ENCODE measurements at regions not wholly inside any gene's neighbourhood (a gene's known extent, or its start where the extent isn't known, plus 50 kb on each side); places are given as distances from the start of the nearest gene placed in this dataset.

DNA sequence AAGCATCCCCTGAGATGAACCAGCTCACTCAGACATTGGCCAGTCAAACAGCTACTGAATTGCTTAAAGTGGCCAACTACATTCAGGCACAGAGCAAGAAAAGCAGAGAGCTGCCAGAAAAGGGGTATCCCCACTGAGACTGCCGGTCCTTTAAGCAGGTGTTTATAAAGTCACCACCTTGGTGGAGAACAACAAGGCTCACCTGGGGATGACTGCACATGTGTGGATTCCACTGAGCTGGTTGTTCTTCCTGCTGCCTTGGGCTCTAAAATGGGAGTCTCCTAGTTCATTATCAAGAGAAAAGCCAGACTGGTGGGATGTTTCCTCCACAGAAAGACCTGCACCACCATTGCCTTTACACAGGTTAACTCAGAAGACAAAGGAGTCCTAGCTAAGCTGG lies 51.8 kb upstream of the IPO5 start:
- H3K9me3 ChIP-seq (replicated peaks; ENCODE audit: control insufficient read depth, insufficient read depth, low read depth, low read length), result no peaks in the 10 kb centered on the region
- intact Hi-C loops (cut with micrococcal nuclease), result no loop called here
- FAIRE-seq (no peak), ATAC-seq (no peak), DNase-seq (ENCODE audit: extremely low read depth in 1 of 4, low spot score in 3 of 4) (no peak)
- no TSS peak for BruUV-seq (replicated peaks)
- no peak overlapping the region for H3K4me2 ChIP-seq (ENCODE audit: insufficient read depth, low read length)
- no peaks in the 10 kb centered on the region for H3K27me3 ChIP-seq (ENCODE audit: control insufficient read depth in 2 of 2, insufficient read depth in 2 of 2, low read length in 2 of 2)
- in situ Hi-C loops (cut with MboI), result no loop called here
- no peaks in the 10 kb centered on the region for H3K79me2 ChIP-seq (ENCODE audit: control insufficient read depth, insufficient read depth, low read length)
- ChIA-PET CTCF (ENCODE audit: low intra/inter-chr PET ratio) (no interaction called here), POLR2A (interaction anchor here (1.4 kb wide), 1 partner anchor 46 kb away, joined by 3 read pairs; no protein-coding TSS in a partner anchor)
- H3K27ac ChIP-seq (ENCODE audit: extremely low read depth, low read depth, low read length), result no peak overlapping the region
- no peaks in the 10 kb centered on the region for H4K20me1 ChIP-seq (replicated peaks; ENCODE audit: control insufficient read depth, insufficient read depth, low read length)
- no peak overlapping the region for H2AFZ ChIP-seq (ENCODE audit: low read depth, low read length)
- H3K9ac ChIP-seq (ENCODE audit: insufficient read depth in 1 of 2, low read depth in 2 of 2, low read length in 2 of 2), result no peak overlapping the region
- no peaks in the 10 kb centered on the region for H3K36me3 ChIP-seq (ENCODE audit: control insufficient read depth, insufficient read depth, low read length)
- no peaks in the 10 kb centered on the region for H3K4me1 ChIP-seq (replicated peaks in 1 of 2; ENCODE audit: control insufficient read depth in 2 of 2, insufficient read depth in 2 of 2, low read length in 2 of 2)
- H3K9me1 ChIP-seq (ENCODE audit: control insufficient read depth, insufficient read depth, low read length), result no peaks in the 10 kb centered on the region
- WGBS (ENCODE audit: insufficient coverage, low coverage, missing lambda C conversion rate), result 0% methylated on average over 1 of the region's 1 CpG
- H3K4me3 ChIP-seq, result no peak overlapping the region
- TF ChIP-seq ERF (CRISPR knock-in tag; IDR thresholded peaks at IDR 0.05) (no peak), ZNF766 (CRISPR knock-in tag; conservative IDR thresholded peaks at IDR 0.05) (no peak), ZNF589 (CRISPR knock-in tag; IDR thresholded peaks at IDR 0.05; ENCODE audit: low read depth) (no peak), GTF2F1 (IDR thresholded peaks at IDR 0.05; ENCODE audit: low read depth, low read length) (no peak), JUND (IDR thresholded peaks at IDR 0.05; ENCODE audit: borderline replicate concordance, low read depth, low read length) (no peak), JUND (tag; IDR thresholded peaks at IDR 0.05; ENCODE audit: borderline replicate concordance, low read depth, low read length) (no peak), GATAD2A (IDR thresholded peaks at IDR 0.05) (no peak), HNRNPL (IDR thresholded peaks at IDR 0.05; ENCODE audit: low read depth, low read length) (no peak), ZNF324 (CRISPR knock-in tag; IDR thresholded peaks at IDR 0.05) (no peak), KAT7 (CRISPR knock-in tag; IDR thresholded peaks at IDR 0.05; ENCODE audit: borderline replicate concordance) (no peak), HDGF (IDR thresholded peaks at IDR 0.05) (no peak)
- TF ChIP-seq, protein P1, sequence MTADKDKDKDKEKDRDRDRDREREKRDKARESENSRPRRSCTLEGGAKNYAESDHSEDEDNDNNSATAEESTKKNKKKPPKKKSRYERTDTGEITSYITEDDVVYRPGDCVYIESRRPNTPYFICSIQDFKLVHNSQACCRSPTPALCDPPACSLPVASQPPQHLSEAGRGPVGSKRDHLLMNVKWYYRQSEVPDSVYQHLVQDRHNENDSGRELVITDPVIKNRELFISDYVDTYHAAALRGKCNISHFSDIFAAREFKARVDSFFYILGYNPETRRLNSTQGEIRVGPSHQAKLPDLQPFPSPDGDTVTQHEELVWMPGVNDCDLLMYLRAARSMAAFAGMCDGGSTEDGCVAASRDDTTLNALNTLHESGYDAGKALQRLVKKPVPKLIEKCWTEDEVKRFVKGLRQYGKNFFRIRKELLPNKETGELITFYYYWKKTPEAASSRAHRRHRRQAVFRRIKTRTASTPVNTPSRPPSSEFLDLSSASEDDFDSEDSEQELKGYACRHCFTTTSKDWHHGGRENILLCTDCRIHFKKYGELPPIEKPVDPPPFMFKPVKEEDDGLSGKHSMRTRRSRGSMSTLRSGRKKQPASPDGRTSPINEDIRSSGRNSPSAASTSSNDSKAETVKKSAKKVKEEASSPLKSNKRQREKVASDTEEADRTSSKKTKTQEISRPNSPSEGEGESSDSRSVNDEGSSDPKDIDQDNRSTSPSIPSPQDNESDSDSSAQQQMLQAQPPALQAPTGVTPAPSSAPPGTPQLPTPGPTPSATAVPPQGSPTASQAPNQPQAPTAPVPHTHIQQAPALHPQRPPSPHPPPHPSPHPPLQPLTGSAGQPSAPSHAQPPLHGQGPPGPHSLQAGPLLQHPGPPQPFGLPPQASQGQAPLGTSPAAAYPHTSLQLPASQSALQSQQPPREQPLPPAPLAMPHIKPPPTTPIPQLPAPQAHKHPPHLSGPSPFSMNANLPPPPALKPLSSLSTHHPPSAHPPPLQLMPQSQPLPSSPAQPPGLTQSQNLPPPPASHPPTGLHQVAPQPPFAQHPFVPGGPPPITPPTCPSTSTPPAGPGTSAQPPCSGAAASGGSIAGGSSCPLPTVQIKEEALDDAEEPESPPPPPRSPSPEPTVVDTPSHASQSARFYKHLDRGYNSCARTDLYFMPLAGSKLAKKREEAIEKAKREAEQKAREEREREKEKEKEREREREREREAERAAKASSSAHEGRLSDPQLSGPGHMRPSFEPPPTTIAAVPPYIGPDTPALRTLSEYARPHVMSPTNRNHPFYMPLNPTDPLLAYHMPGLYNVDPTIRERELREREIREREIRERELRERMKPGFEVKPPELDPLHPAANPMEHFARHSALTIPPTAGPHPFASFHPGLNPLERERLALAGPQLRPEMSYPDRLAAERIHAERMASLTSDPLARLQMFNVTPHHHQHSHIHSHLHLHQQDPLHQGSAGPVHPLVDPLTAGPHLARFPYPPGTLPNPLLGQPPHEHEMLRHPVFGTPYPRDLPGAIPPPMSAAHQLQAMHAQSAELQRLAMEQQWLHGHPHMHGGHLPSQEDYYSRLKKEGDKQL (CRISPR knock-in tag; IDR thresholded peaks at IDR 0.05; ENCODE audit: borderline replicate concordance), result no peak
- TF ChIP-seq, protein P2, sequence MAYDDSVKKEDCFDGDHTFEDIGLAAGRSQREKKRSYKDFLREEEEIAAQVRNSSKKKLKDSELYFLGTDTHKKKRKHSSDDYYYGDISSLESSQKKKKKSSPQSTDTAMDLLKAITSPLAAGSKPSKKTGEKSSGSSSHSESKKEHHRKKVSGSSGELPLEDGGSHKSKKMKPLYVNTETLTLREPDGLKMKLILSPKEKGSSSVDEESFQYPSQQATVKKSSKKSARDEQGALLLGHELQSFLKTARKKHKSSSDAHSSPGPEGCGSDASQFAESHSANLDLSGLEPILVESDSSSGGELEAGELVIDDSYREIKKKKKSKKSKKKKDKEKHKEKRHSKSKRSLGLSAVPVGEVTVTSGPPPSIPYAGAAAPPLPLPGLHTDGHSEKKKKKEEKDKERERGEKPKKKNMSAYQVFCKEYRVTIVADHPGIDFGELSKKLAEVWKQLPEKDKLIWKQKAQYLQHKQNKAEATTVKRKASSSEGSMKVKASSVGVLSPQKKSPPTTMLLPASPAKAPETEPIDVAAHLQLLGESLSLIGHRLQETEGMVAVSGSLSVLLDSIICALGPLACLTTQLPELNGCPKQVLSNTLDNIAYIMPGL (CRISPR knock-in tag; IDR thresholded peaks at IDR 0.05), result no peak
- TF ChIP-seq, protein P3, sequence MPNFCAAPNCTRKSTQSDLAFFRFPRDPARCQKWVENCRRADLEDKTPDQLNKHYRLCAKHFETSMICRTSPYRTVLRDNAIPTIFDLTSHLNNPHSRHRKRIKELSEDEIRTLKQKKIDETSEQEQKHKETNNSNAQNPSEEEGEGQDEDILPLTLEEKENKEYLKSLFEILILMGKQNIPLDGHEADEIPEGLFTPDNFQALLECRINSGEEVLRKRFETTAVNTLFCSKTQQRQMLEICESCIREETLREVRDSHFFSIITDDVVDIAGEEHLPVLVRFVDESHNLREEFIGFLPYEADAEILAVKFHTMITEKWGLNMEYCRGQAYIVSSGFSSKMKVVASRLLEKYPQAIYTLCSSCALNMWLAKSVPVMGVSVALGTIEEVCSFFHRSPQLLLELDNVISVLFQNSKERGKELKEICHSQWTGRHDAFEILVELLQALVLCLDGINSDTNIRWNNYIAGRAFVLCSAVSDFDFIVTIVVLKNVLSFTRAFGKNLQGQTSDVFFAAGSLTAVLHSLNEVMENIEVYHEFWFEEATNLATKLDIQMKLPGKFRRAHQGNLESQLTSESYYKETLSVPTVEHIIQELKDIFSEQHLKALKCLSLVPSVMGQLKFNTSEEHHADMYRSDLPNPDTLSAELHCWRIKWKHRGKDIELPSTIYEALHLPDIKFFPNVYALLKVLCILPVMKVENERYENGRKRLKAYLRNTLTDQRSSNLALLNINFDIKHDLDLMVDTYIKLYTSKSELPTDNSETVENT (CRISPR knock-in tag; IDR thresholded peaks at IDR 0.05), result no peak
- TF ChIP-seq, protein P4, sequence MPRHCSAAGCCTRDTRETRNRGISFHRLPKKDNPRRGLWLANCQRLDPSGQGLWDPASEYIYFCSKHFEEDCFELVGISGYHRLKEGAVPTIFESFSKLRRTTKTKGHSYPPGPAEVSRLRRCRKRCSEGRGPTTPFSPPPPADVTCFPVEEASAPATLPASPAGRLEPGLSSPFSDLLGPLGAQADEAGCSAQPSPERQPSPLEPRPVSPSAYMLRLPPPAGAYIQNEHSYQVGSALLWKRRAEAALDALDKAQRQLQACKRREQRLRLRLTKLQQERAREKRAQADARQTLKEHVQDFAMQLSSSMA (CRISPR knock-in tag; IDR thresholded peaks at IDR 0.05), result no peak

Data from K562 (cell line).